ENCODE measurements at regions not wholly inside any gene's neighbourhood (a gene's known extent, or its start where the extent isn't known, plus 50 kb on each side); places are given as distances from the start of the nearest gene placed in this dataset.

DNA sequence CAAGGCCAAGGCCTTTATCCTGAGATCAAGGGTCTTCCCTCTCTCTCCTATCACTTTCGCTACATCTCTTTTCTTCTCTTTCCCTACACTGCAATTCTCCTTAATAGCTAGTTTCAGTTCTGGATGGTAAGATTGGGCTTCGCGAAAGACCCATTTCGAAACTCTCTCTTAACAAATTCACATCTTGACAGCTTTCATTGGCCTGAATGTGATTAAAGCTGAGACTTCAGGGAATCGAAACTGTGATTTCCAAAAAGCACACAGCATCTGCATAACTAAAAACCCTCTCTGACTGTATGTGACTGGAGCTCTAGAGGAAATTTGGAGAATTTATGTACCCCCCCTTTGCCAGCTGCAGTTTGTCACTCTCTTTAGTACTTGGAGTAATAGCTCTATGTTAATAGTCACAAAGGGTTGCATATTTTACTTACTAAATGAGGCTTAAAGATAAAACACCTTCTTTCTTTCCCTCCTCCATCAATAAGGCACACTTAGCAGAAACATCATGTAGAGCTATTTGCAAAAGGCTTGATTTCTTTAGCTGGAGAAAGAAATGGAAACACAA lies 105.3 kb upstream of the FAM20A start:
- no peak for TF ChIP-seq POLR2A (IDR thresholded peaks at IDR 0.05)
- TF ChIP-seq, protein P1, sequence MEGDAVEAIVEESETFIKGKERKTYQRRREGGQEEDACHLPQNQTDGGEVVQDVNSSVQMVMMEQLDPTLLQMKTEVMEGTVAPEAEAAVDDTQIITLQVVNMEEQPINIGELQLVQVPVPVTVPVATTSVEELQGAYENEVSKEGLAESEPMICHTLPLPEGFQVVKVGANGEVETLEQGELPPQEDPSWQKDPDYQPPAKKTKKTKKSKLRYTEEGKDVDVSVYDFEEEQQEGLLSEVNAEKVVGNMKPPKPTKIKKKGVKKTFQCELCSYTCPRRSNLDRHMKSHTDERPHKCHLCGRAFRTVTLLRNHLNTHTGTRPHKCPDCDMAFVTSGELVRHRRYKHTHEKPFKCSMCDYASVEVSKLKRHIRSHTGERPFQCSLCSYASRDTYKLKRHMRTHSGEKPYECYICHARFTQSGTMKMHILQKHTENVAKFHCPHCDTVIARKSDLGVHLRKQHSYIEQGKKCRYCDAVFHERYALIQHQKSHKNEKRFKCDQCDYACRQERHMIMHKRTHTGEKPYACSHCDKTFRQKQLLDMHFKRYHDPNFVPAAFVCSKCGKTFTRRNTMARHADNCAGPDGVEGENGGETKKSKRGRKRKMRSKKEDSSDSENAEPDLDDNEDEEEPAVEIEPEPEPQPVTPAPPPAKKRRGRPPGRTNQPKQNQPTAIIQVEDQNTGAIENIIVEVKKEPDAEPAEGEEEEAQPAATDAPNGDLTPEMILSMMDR (IDR thresholded peaks at IDR 0.05), result no peak
